Tibial artery (tissue), 4 donors: ENCODE measurements at regions not wholly inside any gene's neighbourhood (a gene's known extent, or its start where the extent isn't known, plus 50 kb on each side); places are given as distances from the start of the nearest gene placed in this dataset.

Source experiments
- DNase-seq, 2 donors: peaks; one replicate each; pipeline ENCODE4 v3.0.0-alpha.2; 2019
- H3K27ac ChIP-seq, 2 donors: fragments of 200-600 bp; sonication (generic) in 1 of 2; 1 replicate in 1 of 2; 2 replicates in 1 of 2; pipeline ENCODE4 v1.5.1; 2018 to 2019; ENCODE audit warnings: mild to moderate bottlenecking in 1 of 2
- H3K27me3 ChIP-seq, 2 donors: fragments of 200-600 bp; sonication (generic) in 1 of 2; one replicate each; pipeline versions ENCODE4 v1.5.1 to v1.6.0; 2016 to 2019
- H3K36me3 ChIP-seq, 3 donors: fragments of 200-600 bp; sonication (generic) in 2 of 3; one replicate each; pipeline ENCODE4 v1.5.1; 2016 to 2019; ENCODE audit warnings: mild to moderate bottlenecking in 2 of 3
- H3K4me1 ChIP-seq, 4 donors: fragments of 200-600 bp; sonication (generic) in 2 of 4; 1 replicate in 3 of 4; 2 replicates in 1 of 4; pipeline ENCODE4 v1.5.1; 2016 to 2019
- H3K4me3 ChIP-seq, 2 donors: fragments of 200-600 bp; sonication (generic) in 1 of 2; 1 replicate in 1 of 2; 2 replicates in 1 of 2; pipeline ENCODE4 v1.5.1; 2018 to 2019; ENCODE audit warnings: mild to moderate bottlenecking in 2 of 2
- H3K9me3 ChIP-seq, 3 donors: fragments of 200-600 bp; sonication (generic) in 1 of 3; one replicate each; pipeline ENCODE4 v1.5.1; 2016 to 2019
- intact Hi-C: fragments of 100-400 bp; cut with DNase I; formaldehyde crosslinking; loops from one replicate; pipeline ENCODE4 v1.15.0; 2023; ENCODE audit warnings: low total_unique reads
- TF ChIP-seq, protein P1 (sequence below), 2 experiments: fragments of 200-600 bp in 1 of 2; fragments of 450-650 bp in 1 of 2; IDR thresholded peaks; one replicate each; pipeline ENCODE4 v1.5.1; 2017 to 2019; ENCODE audit warnings: antibody characterized with exemption in 2 of 2, mild to moderate bottlenecking in 1 of 2, moderate library complexity in 1 of 2

DNA sequence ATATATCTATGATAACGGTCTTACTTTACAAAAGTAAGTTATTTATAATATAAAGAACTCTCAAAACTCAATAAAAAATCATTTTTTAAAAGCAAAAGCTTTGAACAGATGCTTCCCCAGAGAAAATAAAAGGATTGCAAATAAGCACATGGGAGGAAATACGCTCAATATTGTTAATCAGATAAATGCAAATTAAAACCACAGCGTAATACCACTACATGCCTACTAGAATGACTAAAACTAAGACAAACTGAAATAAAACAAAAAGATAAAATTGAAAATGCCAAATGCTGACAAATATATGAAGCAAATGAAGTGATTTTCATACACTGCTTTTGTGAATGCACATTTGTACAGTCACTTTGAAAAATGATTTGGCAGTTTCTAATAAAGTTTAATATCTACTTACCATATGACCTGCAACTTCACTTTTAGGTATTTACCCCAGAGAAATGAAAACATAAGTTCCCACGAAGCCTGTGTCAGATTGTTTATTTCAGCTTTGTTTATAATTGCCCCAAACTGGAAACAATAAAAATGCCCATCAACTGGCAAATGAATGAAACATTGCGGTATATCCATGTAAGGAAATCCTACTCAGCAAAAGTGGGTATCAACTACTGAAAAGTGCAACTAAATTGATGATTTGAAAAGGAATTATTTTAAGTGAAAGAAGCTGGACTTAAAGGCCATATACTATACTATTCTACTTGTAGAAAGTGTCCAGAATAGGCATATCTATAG is 1072.4 kb downstream of the TMTC2 start:
- no peak overlapping the region for H3K27ac ChIP-seq
- H3K36me3 ChIP-seq = no peaks in the 10 kb centered on the region
- DNase-seq = no peak
- no peaks in the 10 kb centered on the region for H3K27me3 ChIP-seq
- H3K4me1 ChIP-seq = no peaks in the 10 kb centered on the region
- H3K9me3 ChIP-seq = peaks cover 0 to 3% (median 0%) of the 10 kb centered on the region in 3 donors
- TF ChIP-seq, protein P1, sequence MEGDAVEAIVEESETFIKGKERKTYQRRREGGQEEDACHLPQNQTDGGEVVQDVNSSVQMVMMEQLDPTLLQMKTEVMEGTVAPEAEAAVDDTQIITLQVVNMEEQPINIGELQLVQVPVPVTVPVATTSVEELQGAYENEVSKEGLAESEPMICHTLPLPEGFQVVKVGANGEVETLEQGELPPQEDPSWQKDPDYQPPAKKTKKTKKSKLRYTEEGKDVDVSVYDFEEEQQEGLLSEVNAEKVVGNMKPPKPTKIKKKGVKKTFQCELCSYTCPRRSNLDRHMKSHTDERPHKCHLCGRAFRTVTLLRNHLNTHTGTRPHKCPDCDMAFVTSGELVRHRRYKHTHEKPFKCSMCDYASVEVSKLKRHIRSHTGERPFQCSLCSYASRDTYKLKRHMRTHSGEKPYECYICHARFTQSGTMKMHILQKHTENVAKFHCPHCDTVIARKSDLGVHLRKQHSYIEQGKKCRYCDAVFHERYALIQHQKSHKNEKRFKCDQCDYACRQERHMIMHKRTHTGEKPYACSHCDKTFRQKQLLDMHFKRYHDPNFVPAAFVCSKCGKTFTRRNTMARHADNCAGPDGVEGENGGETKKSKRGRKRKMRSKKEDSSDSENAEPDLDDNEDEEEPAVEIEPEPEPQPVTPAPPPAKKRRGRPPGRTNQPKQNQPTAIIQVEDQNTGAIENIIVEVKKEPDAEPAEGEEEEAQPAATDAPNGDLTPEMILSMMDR (IDR thresholded peaks at IDR 0.05) = no peak
- intact Hi-C loops = no loop called here
- no peak overlapping the region for H3K4me3 ChIP-seq

DNA sequence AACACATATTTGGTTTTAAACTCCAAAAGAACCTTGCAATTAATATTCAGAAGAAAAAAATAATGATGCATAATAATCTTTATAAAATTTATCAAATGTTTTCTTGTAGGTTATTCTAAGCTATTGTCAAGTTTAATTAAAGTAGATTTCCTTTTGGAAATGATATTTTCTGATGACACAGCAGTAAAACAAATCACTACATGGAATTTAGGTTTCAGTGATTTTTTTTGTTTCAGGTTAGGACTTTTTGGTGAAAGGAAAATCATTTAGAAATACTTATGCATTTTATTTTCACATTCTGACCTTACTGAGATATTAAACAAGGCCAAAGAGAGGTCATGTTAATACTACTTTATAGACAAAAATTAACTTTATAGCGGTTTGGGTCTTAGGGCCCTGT is 1067.2 kb downstream of the TMTC2 start:
- H3K36me3 ChIP-seq = no peaks in the 10 kb centered on the region
- DNase-seq = no peak
- intact Hi-C loops = no loop called here
- no peaks in the 10 kb centered on the region for H3K27me3 ChIP-seq
- TF ChIP-seq, protein P1 (IDR thresholded peaks at IDR 0.05) = no peak
- H3K4me3 ChIP-seq = no peak overlapping the region
- no peaks in the 10 kb centered on the region for H3K4me1 ChIP-seq
- no peak overlapping the region for H3K27ac ChIP-seq
- no peaks in the 10 kb centered on the region for H3K9me3 ChIP-seq

DNA sequence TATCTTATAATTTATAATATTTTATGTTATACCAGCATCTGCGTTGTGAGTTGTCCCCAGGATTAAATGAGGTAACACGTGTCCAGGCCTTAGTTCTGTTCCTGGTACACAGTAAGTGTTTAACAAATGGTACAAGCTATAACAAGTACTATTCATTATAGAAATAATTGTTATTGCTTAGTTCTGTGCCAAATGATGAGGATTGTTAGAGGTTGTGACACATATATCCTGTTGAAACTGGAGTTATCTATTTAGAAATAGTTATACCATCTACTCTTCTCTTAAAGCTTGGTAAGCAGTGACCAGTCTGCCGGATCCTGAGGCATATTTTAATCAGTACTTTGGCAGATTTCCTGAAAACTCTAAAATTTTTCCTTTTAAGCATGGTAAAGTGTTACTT is 1066.5 kb downstream of the TMTC2 start:
- Histone ChIP-seq H3K27me3 (no peaks in the 10 kb centered on the region), H3K27ac (no peak overlapping the region), H3K4me3 (no peak overlapping the region), H3K9me3 (no peaks in the 10 kb centered on the region), H3K4me1 (no peaks in the 10 kb centered on the region), H3K36me3 (no peaks in the 10 kb centered on the region)
- TF ChIP-seq, protein P1 (IDR thresholded peaks at IDR 0.05) = no peak
- intact Hi-C loops = no loop called here
- no peak for DNase-seq

DNA sequence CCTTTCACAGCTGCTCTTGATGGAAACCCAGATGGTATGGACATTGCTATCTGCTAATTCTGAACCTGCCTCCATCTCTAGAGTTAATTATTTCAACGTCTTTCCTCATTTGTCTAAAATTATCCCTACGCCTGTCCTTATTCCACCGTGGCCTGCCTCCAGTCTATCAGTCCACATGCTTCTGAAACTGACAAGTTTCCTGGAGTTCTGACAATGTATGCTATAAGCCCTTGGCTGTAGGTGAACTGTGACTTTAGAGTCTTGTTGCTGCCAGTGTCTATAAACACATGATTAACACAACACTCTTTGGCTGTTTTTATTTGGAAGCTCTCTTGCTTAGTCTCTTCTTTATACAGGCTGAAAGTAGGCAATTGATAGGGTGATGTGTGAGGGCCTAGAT is 1052.9 kb downstream of the TMTC2 start:
- TF ChIP-seq, protein P1 (IDR thresholded peaks at IDR 0.05) = no peak
- no peak overlapping the region for H3K27ac ChIP-seq
- DNase-seq = no peak
- H3K36me3 ChIP-seq = no peaks in the 10 kb centered on the region
- no peak overlapping the region for H3K4me3 ChIP-seq
- intact Hi-C loops = no loop called here
- no peaks in the 10 kb centered on the region for H3K27me3 ChIP-seq
- H3K4me1 ChIP-seq = no peaks in the 10 kb centered on the region
- peaks cover 0 to 3% (median 0%) of the 10 kb centered on the region in 3 donors for H3K9me3 ChIP-seq

DNA sequence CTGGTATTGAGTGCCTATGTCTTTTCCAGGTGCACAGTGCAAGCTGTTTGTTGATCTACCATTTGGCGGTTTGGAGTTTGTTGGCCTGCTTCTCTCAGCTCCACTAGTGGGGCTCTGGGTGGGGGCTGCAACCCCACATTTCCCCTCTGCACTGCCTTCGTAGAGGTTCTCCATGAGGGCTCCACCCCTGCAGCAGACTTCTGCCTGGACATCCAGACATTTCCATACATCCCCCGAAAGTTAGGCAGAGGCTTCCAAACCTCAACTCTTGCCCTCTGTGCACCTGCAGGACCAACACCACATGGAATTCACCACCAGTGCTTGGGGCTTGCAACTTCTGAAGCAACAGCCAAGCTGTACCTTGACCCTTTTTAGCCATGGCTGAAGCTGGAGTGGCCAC is 1024.1 kb downstream of the TMTC2 start:
- no peak for DNase-seq
- Histone ChIP-seq H3K4me3 (no peak overlapping the region), H3K36me3 (no peaks in the 10 kb centered on the region), H3K4me1 (no peaks in the 10 kb centered on the region), H3K9me3 (peaks cover 0 to 7% (median 7%) of the 10 kb centered on the region in 3 donors), H3K27ac (no peak overlapping the region), H3K27me3 (no peaks in the 10 kb centered on the region)
- TF ChIP-seq, protein P1 (IDR thresholded peaks at IDR 0.05) = no peak
- intact Hi-C loops = no loop called here
